ENCODE measurements at regions not wholly inside any gene's neighbourhood (a gene's known extent, or its start where the extent isn't known, plus 50 kb on each side); places are given as distances from the start of the nearest gene placed in this dataset.

DNA sequence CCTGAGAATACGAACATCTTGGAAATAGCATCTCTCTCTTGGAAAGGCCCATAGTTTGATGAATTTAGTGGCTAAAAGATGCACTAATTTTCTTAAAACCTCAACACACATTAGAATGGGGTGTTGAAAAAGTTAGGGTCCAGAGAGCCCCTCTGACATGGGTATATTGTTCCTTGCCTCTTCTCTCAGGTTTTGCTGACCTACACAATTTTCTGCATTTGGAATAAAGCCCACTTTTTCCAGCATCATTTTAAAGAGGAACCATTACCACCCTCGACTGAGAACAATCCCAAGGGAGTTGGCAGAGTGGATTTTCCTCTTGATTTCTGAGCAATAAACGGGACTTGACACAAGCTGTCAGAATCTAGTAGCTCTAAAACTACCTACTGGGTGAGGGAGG is 156.1 kb downstream of the PMP22 start:
- DNase-seq, result no peak

DNA sequence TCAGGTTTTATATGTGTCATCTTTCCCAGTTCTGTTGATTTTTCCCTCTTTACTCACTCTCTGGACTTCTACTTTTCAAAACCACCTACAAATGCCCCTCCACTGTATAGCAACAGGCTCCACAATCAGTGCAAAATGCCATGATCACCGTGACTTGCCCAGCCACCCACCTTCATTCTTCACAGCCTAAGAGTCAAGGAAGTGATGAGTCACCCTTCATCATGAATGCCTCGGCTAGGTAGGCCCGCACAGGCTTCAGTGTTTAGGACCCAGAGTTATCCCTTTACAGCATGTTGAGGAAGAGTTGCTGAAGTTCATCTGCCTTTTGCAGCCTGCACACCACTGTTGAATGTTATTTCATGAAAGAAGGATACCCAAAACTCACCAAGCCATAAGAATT is 158.6 kb downstream of the PMP22 start:
- no peak for DNase-seq

DNA sequence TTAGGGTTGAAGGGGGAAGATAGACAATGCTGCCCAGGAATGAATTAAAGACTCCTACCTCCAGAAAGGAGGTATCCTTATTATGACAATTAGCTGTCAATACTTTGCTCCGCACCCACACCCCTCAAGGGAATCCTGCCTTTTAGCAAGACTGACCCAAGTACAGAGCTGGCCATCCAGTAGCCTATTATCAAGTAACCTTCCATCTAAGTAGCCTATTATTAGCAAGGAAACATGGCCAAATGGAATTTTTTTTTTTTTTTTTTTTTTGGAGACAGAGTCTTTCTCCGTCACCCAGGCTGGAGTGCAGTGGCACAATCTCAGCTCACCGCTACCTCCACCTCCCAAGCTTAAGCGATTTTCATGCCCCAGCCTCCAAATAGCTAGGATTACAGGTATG is 161.3 kb downstream of the PMP22 start:
- no peak for DNase-seq

DNA sequence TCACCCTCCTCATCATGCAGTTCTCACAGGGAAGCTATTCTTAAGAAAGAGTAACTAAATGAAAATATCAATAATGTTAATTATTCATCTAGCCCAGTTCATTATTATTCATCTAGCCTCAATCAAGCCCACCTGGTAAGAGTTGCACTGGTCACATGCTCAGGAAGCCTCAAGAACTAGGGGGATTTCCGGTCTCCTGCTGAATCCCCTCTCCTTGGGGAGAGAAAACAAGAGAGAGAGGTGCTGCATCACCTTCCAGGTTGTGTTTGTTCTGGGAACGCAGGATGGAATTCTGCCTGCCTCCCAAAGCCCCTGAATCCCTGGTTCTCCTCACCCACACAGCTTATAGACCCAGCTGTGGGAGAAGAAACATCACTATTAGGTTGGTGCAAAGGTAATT is 164.0 kb downstream of the PMP22 start:
- no peak for DNase-seq

DNA sequence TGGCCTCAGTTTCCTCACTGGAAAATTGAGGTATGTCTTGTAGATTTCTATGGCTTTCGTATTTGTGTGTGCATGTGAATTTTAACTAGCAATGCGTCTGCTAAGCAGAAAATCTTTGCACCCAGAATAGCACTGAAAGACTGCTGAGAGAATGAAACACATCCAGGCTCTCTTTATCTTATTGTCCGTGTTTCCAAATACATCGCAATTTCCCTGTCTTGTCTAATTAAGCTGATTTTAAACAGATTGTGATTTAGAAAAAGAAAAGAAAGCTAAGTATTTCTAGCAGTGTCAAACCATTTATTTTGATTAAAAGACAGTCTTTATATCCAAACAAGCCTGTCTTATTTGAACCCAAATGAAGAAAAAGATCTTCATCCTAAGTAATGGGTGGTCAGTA is 168.6 kb downstream of the PMP22 start:
- DNase-seq, result no peak

DNA sequence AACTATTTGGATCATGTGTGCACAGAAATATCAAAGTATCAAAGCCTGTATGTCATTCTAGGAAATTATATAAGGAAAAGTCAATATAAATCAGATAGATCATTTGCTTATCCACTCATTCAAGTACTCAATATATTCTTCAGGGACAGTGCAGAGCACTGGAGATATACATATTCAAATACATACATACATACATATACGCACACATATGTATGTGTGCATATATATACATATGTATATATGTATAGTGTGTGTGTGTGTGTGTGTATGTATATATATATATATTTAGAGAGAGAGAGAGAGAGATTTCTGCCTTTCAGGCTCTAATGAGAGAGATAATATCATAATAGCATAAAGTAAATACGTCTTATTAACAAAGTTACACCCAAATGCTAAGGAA is 169.2 kb downstream of the PMP22 start:
- DNase-seq, result no peak

DNA sequence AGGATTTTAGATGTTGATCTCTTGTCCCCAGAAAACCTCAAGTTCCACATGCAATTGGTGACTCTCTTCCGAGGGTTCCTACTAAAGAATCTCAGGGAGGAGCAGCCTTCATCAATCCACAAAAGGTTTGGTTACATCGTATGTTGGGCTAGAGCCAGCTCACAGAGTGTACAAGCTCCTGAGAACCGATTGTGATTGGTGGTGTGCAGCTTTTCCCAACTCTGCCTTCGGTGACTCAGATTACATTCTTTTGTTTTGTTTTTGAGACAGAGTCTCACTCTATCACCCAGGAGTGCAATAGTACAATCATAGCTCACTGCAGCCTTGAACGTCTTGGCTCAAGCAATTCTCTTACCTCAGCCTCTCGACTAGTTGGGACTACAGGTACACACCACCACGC is 172.4 kb downstream of the PMP22 start:
- DNase-seq, result no peak

DNA sequence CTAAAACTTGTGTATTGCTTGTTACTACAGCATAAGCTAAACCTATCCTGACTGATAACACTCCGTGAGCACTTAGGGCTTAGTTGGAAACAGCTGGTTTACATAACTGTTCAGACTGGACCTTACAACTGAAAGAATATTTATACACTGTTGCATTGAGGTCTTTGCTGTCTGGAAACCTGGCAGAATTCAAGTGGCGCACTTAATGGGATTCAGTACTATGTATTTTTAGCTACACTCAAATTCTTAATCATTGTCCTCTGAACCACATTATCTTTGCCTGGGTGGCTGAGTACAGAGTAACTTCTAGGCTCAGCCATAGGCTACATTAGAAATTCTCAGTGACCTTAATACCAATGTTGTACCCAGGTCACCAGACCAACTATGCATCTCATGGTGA is 172.9 kb downstream of the PMP22 start:
- DNase-seq, result no peak

DNA sequence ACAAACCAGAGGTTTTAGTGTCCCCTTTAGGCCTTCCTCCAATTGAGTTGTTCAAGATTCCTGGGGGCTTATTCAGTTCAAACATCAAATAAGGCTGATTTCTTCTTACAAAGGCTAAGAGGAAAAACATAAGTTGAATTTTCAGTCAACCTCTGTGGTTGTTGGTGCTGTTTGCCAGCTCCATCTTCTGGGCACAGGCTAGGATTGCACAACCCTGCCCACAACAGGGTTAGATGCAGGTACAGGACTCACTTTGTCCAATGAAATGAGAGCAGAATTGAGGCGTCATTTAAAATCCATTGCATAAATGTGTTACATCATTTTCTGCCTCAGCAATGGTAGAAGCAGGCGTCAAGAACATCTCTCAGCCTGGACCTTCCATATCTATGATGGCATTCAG is 173.3 kb downstream of the PMP22 start:
- DNase-seq, result no peak

DNA sequence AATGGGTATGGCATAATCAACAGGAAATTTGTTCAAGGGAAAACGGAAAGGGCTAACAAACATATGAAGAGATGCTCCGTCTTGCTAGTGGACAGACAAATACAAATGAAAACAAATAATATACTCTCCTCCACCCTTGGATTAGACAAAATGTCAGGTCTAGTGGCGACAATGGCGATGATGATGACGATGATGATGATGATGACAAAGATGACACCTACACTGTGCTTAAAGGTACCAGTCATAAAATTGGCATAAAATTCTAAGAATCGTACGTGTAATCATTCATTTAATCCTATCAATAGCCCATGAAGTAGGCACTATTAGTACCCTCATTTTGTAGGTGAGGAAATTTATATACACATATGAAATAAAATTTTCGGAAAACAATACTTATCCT is 174.6 kb downstream of the PMP22 start:
- no peak for DNase-seq

DNA sequence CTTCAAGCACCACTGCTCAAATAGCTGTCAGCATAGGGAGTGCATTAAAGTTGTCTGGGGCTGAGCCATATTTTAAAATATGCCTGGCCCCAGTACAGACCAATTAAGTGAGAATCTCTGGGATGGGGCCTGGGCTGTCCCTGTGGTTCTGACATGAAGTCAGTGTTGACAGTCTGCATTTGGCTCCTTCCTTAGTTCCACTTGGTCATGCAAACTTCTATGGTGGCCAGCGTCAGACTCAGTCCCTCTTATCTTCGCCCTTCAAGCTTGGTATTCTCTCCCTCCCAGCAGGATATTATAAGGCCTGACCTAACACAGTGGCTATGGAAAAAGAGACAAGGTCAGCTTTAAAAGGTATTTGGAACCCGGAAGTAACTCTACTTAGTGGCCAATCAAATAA is 177.2 kb downstream of the PMP22 start:
- no peak for DNase-seq

DNA sequence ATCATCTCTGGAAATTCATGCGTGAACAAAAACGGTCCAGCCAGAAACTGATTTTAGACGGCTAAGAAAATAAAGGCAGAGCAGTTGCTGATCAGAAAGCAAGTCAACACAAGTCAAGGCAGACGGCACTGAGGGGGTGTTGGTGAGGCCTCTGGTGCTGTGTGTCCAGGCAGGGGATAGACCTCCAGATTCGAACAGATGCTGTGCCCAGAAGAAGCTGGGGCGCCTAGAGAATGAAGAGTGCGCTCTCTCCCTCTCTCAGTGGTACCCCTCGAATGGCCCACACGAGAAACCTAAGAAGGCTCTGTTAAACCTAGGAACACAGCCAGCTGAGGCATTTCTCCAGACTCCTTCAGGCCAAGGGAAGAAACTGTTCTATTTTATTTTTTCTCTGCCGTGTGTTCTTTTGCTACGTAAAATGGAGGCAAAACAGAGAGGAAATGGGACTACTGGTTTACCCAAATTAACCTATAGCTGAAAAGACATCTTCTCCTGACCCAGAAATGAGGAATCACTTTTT is 178.3 kb downstream of the PMP22 start:
- no peak for DNase-seq

DNA sequence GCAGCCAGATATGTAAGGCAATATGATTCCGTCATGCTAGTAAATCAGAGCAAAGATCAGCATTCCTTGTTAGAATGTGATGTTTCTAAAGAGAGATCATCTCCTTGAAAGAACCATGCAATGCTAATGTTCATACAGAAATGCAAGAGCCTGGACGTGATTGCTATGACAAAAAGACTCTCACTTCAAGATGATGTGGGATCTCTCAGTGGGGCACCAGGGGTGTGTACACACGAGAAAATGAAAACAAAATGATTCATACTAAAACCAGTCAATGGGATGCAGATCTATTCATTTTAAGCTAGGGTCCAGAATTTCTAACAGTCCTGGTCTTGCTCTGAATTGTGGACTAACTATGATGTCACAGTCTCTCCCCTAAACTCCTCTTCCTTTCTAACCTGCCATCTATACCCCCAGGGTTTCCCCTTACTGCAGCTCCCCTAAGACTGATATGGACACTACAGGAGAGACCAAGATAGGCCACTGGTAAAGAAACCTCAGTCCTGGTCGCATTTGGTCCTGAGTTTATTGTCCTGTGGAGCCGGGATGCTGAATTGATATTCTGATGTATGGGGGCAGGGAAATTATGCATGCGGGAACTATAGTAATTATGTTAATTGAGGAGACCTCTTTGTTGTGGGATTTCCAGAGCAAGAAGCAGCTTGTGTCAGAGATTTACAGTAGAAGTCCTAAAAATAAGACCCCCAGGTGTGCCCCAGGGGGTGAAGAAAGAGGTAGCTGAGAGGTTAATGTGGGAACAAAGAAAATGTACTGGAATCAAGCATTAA is 179.0 kb downstream of the PMP22 start:
- DNase-seq, result no peak

DNA sequence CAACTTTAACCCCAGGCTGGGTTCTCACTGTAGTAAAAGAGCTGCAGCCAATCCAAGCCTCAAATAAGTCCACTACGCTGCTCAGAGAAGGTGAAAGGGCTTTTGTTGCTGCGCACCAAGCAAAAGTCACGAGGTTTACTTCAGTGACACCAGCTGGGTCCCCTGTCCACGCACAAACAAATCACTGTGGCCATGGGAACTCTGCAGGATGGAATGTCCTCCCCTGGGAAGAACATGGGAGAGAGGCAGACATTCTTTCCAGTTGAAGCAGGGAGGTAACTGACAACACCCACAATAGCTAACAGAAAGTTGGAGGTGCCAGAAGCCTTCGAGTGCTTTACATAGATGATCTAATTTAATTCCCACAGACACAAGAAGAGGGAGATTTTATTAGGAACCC is 181.9 kb downstream of the PMP22 start:
- no peak for DNase-seq

DNA sequence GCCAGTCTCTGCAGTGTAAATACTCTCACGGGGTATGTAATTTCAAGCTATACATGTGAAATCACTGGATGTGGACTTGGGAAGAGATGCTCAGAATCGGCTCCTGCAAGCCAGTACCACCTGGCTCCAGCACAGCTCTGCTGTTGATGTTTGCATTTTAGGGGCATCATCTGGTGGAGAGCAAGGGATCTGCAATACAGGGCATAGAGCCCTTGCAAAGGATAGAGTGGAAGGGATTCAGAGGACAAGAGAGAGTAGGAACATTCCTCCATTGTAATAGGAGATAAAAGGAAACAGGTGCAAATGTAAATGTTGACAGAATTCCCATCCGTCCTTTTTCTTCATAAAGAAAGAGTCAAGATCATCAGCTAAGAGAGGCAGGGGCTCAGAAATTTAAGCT is 184.1 kb downstream of the PMP22 start:
- DNase-seq, result no peak

DNA sequence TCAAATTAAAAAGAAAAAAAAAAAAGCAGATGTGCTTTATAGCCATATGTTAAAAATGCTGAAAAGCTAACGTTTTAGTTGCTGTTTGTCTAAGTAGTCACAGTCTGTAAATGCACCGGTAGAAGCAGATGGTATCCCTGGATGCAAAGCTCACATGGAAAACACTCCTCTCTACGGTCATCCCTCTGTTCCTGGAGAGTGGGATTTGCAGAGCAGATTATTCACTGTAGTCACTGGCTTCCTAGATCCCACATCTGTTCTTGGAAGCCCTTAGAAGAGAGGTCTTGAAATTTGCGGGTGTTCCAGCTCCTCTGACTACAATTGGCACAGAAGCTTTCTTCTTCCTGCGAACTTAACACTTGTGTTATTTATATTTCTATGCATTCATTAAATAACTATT is 186.6 kb downstream of the PMP22 start:
- no peak for DNase-seq

DNA sequence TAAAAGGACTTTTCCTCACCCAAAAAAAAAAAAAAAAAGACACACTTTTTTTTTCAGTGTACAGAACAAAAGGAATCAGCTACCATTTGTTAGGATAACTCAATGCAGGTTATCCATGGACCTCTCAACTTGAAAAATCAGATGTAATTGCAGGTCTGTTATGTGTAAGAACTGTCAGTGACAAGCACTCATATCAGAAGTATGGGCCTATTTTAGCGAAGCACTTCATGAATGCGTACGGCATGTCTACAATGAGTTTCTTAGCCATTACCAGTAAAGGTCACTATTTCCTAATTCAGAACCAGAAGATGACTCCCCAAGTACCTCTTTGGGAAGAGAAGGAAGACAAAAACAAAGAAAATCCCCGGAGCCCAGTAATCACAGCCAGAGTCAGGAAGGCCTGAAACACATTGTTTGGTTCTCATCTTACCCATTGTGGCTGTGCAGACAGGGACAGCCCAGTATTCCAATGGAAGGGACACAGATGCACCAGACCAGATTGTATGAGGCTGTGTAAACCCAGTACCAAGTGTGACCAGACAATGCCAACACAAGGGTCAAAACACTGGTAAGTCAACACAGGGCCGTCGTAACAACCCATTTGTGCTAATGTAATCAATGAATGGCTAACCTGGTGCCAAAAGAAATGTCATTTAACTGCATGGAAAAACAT is 188.0 kb downstream of the PMP22 start:
- DNase-seq, result no peak

DNA sequence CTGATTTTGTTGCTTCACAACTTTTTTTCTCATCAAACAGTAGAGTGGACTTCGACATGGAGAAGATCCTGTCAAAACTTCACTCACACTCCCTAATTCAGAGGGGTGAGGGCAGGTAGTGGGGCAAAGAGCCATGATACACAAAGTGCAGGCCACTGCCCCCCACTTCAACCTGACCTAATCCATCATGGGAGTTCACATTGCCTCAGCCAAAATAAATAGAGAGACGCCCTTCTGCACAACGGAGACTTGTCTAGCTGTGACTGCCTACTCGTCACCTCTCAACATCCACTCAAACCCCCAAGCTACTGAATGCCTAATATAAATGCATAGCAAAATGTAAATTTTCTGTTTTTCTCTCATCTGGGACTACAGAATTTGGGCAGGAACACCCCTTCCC is 213.2 kb downstream of the PMP22 start:
- DNase-seq, result no peak

DNA sequence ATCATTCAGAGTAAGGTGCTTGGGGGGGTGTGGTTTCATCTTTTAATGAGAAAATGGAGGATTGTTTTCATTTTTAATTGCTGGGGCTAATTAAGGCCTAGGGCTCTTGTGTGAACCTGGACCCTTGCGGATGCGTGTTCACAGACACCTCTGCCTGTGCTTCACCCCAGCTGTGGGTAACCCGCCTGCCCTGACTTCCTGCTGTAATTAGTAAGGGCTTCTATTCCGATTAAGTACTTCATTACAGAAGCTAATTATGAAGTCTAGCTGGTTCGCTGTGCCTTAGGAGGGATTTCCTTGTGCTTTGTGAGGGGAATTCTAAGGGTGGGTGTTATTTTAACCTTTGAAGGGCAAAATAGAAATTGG is 215.3 kb downstream of the PMP22 start:
- DNase-seq, result no peak

DNA sequence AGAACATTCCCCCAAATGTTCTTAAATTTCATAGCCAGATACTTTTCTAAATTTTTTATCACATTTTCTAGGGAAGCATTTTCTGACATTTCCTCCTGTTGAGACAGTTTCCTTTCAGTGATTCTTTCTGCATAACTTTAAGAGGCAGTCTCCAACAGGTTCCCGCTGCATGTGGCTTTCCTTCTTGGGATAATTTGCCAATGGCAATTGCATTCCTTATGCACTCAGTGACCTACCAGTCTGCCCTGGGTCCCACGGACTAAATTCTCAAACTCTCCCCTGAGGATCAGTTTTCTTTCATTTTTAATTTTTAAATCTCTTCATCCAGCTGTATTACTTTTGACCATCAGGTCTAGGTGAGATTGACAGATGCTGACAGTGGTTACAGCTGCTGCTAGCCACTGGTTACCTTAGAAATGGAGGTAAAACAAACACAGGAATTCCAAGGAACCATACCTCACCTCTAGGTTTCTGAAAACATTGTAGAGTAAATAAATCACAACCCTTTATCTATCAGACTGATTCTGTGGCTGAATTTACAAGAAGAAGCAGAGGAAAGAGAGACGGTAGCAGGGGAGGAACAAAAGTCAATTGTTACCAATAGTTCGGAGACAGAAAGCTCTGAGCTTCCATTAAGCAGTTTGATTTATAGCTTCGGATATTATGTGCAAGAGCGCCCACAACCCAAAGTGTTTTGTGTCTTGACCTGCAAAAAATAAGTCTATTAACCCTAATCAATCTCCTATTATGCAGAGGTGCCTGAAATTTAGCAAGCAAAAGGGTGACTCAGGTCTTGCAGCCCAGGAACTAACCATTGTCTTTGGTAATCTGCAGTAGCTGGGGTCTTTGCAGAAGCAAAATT is 216.0 kb downstream of the PMP22 start:
- no peak for DNase-seq

DNA sequence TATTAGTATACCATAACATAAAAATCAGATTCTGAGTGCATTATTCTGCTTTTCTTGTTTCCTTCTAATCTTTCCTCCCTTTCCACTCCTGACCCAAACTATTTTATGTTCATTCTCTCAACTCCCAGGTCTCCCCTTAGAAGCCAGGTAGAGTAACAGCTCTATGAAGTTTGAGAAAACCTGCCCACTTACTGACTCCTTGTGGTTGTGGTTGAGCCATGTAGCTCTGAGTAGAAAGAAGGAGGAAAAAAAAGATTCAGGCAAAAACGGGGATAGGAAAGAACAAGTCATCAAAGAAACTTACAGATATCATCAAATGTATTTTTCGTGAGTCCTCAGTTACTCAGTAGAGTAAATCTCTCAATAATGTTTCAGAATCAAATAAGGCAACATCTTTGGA is 216.7 kb downstream of the PMP22 start:
- no peak for DNase-seq

DNA sequence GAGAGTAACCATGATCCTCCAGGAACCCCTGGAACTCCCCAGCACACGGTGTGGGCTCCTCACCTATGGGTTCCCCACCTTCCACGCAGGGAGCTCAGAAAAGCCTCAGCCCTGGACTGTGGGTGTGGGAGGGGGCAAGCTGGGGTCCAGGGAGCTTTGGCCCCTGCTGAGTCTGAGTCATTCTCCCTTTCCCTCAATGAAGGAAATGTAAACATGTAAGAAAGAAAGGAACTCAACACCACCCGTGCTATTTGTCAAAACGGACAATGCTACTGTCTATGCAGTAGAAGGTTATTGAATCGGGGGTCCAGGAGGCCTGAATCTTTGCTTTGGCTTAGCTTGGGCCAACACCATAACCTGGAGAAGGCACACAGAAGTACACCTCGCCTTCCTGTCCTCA is 222.8 kb downstream of the PMP22 start:
- no peak for DNase-seq

DNA sequence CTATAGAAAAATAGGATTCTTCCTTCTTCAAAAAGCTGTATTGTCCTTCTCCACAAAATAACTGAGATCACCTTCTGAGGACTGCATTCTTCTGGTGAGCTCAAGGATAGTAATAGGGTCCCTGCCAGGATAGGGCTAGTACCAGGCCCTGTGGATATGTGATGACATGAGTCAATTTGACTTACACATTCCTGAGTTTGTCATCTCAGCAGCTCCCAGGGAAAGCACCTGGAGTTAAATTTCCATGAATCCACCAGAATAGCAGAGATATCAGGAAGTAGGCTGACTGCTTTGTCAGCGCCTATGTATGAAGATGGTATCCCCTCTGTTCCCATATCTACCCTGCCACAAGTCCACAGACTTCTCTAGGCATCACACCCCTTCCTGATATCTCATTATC is 225.8 kb downstream of the PMP22 start:
- DNase-seq, result no peak

DNA sequence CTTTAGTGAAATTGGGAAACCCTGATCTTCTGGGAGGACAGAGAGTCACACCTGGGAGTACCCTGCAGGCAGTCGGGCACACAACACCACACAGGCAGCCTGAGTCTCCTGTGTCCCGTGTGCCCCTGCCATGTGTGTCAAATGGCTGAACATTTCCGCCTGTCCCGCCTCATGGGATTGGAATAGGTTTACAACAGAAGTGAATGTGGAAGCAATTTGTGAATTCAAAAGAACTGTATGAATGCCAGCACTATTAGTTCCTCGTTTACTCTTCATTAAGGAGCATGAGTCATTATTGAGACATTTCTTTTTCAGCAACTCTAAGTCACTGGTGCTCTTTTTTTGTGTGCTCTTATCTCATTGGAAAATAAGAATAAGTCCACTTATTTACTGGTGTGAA is 226.5 kb downstream of the PMP22 start:
- no peak for DNase-seq
